ENCODE measurements at regions not wholly inside any gene's neighbourhood (a gene's known extent, or its start where the extent isn't known, plus 50 kb on each side); places are given as distances from the start of the nearest gene placed in this dataset.
A peak's percentile ranks its signal among the peaks of the same experiment; 100 is the strongest.

DNA sequence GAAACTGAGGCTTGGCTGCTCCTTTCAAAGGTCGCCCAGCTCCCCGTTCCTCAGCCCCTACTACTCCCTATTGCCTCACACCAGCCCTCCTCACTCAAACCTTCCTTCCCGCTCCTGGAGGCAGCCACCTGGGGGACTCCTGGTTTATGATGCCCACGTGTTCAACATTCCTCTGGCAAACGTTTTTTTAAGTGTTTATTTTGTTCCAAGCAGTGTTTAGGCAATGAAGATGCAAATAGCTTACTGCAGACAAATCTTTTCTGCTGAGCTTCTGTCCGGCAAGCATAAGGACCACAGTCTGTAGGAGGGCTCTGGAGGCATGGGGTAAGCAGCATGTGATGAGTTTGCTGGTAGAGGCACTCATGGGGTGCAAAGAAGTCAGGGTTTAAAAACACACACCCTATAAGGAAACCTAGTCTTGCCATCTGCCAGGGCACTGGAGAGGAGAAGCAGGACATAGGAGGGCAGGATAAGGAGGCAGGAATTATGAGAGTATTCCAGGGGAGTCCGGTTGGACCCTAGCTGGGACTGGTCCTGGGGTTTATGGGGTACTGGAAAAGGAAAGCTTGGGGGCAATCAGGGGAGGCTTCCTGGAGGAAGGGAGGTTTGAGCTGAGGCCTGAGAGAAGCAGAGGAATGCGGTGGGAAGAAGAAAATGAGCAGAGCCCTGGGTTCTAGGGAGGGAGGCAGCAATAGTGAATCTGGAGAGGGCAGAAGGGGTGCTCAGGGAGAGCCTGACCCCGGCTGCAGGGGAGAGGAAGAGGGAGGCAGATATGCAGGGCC lies 123.3 kb downstream of the NCOR2 start:
- DNase-seq (ENCODE audit: low spot score), result no peak

DNA sequence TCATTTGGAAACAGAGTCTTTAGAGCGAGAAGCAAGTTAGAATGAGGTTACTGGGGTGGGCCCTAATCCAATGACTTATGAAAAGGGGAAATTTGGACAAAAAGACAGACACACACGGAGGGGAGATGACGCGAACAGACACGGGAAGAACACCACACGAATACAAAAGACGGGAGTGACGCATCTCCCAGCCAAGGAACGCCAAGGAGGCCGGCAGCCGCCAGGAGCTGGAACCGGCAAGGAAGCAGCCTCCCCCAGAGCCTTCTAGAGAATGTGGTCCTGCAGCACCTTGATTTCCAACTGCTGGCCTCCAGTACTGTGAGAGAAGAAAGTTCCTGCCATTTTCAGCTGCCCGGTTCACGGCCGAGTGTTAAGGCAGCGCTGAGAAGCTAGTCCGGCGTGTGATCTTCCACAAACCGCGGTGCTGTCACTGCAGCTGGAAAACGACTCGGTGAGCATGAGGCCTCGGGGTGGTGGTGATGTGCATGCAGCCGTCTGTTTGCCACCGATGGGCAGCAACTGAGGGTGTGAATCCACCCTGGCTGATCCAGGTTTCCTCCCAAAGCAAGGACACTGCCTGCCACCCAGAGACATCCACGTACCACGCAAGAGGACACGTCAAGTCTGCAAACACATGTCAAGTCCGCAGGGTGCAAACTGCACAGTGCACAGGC lies 124.5 kb downstream of the NCOR2 start:
- DNase-seq (ENCODE audit: low spot score), result no peak

DNA sequence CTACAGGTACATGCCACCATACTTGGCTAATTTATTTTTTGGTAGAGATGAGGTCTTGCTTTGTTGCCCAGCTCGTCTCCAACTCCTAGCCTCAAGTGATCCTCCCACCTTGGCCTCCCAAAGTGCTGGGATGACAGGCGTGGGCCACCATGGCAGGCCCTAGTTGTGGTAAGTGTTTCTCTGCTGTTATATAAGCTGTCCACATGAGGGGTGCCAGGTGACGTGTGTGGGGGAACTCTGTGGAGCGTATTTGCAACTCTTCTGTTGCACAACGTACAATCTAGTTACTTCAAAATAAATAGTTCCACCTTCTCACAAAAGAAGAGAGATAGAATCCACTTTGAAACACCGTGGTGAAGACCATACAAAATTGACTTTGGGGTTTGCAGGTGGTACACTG lies 125.1 kb downstream of the NCOR2 start:
- no peak for DNase-seq (ENCODE audit: low spot score)

DNA sequence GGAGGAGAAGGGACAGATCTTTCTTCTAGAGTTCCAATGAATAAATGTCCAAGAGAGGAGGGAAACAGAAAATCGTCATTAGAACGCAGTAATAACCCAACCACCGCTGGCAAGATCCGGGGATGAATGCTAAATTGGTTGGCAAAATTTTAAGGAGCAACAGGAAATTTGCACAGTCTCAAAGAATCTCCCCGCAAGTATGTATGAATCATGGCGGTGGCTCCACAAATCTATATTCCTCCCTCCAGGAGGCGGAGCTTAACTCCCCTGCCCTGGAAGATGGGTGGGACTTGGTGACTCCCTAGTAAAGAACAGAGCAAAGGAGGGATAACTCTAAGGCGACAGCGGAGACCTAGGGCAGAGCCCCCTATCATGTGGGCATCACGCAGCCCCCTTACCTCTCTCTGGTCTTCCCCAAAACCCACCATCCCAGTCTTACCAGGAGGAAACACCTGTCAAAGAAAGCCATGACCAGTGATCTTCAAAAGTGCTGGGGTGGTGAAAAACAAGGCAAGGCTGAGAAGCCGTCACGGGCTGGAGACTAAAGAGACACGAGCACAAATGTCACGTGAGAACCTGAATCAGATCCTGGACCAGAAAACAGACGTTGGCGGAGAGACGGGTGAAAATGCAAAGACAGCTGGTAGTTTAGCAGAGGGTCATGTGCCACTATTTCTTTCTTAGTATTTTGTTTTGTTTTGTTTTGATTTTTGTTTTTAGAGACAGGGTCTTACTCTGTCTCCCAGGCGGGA lies 125.8 kb downstream of the NCOR2 start:
- DNase-seq (ENCODE audit: low spot score), result peak; percentile 98

GRCh38 chr12:124440841-124441381 lies 126.5 kb downstream of the NCOR2 start:
- peak; percentile 81 for DNase-seq (ENCODE audit: low spot score)

- no peak for DNase-seq (ENCODE audit: low spot score)
These were observed 127.3 kb downstream of the NCOR2 start for GRCh38 chr12:124440031-124440626.

DNA sequence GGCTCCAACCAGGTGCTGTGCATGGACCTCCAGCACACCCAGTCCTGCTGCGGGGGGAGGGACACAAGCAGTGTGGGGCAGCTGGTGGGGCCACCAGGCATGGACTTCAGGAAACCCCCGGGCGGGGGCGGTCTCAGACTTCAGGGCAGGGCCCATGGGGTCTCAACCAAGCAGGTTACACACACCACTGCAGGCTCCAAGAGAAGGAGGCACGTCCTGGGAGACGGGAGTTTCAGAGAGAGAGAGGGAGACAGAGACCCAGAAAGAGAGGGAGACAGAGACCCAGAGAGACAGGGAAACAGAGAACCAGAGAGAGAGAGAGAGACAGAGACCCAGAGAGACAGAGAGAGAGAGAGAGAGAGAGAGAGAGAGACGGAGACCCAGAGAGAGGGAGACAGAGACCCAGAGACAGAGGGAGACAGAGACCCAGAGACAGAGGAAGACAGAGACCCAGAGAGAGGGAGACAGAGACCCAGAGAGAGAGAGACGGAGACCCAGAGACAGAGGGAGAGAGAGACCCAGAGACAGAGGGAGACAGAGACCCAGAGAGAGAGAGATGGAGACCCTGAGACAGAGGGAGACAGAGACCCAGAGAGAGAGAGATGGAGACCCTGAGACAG lies 128.9 kb downstream of the NCOR2 start:
- no peak for DNase-seq (ENCODE audit: low spot score)

GRCh38 chr12:124437617-124438436 lies 129.6 kb downstream of the NCOR2 start:
- no peak for DNase-seq (ENCODE audit: low spot score)

DNA sequence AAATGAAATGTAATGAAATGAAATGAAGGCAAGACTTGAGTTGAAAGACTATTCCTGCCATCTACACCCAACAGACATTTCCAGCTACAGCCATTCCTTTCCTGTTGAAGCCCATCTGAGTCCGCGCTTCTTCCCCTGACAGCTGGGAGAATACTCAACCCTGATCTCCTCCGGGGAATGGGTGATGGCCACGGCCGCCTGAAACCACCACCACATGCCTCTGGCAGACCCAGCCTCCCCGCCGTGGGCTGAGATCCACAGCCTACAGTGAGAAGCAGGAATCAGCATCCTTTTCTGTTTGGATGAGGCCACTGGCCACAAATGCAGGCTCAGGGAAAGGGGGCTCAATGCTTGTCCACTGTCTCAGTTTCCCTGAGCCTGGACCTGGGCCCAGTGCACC lies 130.3 kb downstream of the NCOR2 start:
- no peak for DNase-seq (ENCODE audit: low spot score)

GRCh38 chr12:124436366-124436765 lies 131.0 kb downstream of the NCOR2 start:
- DNase-seq (ENCODE audit: low spot score), result no peak

DNA sequence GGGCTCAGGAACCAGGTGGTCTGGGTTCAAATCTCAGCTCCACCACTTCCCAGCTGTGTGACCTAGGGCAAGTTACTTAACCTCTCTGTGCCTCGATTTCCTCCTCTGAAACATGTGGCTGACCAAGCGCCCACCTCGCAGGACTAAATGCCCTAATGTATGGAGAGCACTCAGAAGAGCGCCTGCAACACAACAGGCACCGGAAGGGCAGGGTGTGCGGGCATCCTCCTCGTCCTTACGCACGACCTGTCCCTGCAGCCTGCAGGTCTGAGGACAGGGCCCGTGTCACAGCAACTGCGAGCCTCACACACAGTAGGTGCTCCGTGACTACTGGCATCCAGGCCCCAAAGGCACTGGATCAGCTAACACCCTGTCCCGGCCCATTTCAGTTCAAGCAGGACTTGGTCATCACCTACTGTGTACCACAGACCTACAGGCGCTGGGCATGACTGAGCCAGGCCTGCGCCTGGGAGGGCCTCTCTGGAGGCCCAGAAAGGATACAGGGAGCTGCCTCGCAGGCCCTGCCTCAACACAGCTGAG lies 131.5 kb downstream of the NCOR2 start:
- DNase-seq (ENCODE audit: low spot score), result no peak

DNA sequence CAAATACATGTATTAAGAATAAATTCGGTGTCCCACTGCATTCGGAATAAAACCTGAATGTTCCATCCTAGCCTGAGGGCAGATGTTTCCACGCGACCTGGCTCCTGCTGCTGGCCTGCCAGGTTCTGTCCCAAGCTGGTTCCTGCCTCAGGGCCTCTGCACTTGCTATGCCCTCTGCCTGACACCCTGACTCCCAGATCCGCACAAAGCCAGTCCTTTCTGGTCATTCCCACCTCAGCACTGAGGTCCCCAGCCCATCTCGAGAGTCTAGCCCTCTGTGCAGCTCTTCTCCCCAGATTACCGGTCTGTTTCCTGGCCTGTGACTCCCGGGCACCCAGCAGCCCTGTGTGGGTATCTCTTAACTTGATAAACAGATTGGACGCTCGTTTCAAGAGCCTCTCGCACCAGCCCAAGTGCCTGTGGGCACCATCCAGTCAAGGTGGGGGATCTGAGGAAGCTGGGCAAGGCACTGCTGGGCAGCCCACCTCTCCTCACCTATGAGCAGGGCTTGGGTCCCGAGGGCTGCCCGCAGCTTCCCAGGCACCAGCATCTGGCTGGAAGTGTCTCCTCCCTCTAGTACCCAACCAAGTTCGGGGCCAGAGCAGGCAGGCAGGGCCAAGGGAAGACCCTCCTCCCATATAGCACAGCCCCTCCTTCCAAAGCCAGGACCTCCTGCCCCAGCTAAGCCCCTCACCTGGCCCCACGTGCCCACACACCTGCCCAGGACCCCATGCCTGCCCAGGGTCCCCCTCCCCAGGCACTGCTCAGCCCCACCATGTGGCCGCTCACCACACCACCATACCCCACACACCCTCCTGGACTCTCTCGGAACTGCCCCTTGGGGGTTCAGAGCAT lies 132.2 kb downstream of the NCOR2 start:
- DNase-seq (ENCODE audit: low spot score), result no peak

DNA sequence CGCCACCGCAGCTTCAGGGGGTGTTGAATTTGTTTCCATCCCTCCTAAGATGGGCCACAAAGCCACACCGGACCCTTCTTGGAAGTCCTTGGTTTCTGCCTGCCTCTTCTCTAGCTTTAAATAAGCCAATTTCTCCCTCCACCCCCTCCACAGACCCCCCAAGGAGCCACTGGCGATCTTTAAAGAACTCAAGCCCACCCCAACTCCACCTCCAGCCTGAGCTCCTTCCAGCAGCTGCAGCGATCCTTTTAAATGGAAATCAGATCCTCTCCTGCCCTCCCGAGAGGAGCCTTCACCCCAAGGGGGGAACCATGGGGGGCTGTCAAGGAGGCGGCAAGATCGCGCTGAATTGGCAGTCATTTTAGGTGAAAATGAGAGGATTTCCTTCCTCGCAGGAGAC lies 133.1 kb downstream of the NCOR2 start:
- no peak for DNase-seq (ENCODE audit: low spot score)

DNA sequence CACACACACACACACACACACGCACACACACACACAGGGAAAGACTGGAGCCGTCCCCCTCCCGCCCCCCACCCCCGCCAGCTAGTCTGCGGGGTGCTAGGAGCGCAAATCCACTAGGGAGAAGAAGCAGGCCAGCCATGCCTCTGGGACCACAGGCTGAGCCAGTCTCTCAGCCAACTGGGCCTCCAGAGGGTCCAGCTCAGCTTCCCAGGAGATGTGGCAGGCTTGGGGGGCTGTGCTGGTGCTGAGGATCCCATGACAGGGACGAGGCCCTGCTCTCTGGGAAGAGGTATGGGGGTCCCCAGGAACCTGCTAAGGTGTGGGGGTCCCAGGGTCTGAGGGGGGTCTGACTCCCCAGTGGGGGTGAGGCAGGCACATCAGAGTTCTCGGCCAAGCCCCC lies 133.5 kb downstream of the NCOR2 start:
- no peak for DNase-seq (ENCODE audit: low spot score)

- DNase-seq (ENCODE audit: low spot score), result no peak
These were observed 134.1 kb downstream of the NCOR2 start for GRCh38 chr12:124433147-124433874.

DNA sequence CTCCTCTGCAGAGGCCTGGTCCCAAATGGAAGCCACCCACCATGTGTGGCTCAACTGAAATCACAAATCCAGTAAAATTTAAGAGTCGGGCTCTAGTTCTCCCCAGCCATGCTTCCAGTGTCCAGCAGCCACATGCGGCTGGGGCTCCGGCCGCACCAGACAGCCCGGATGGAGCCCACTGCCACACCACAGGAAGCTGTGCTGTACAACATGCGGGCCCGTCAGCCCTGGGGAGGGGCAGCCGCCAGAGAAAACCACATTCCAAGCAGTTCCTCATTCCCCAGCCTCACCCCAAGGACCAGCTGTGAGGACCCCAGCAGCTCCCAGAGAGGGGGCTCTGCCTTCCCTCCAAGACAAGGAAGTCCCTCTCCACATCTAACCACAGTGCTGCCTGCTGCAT lies 135.0 kb downstream of the NCOR2 start:
- no peak for DNase-seq (ENCODE audit: low spot score)

GRCh38 chr12:124431971-124432370 lies 135.4 kb downstream of the NCOR2 start:
- DNase-seq (ENCODE audit: low spot score), result peak; percentile 42

DNA sequence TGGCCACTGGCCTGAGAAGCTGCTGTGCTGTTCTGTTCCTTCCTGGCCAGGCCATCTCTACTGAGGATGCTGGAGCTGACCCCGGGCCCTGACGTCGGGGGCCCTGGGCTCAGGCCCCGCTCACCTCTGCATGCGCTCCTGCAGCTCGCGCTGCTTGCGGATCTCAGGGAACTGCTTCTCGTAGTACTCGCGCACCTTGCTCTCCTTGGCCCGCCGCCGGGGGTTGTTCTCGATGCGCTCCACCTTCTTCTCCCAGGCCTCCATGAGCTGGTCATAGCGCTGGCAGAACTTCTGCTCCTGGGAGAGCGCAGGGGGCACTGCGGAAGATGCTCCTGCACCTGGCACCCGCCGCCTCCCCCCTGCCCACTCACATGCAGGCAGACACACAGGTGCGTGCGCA lies 135.6 kb downstream of the RFLNA start:
- no peak for DNase-seq (ENCODE audit: low spot score)

DNA sequence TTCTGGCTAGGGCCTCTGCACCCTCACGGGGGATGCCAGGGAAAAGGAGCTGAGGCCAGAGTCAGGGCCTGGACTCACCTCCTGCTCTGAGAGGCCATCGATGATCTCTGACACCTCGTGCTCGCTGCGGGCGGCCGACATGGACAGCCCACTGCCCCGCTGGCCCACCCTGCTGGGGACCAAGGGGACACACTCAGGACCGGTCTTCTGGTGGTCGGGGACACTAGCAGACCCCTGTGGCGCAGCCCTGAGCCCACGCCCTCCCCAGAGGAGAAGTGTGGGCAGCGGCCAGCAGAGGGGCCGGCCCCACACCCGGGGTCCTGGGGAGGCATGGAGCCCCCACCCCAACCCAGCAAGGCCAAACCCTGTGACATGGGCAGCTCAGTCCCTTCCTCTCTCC lies 134.6 kb downstream of the RFLNA start:
- DNase-seq (ENCODE audit: low spot score), result no peak

Measured in kidney capillary endothelial cell (primary cell).